ENCODE measurements at regions not wholly inside any gene's neighbourhood (a gene's known extent, or its start where the extent isn't known, plus 50 kb on each side); places are given as distances from the start of the nearest gene placed in this dataset.

- Histone ChIP-seq H3K27ac (ENCODE audit: low read depth, low read length) (no peak overlapping the region), H3K9me2 (ENCODE audit: insufficient read depth) (no peaks in the 10 kb centered on the region), H3K27me3 (ENCODE audit: insufficient read depth, low read length) (no peaks in the 10 kb centered on the region), H3K4me3 (replicated peaks in 1 of 2; ENCODE audit: low read depth in 1 of 2, low read length in 2 of 2) (no peak overlapping the region), H2AFZ (ENCODE audit: low read depth, low read length, poor library complexity, severe bottlenecking) (no peak overlapping the region), H3K36me3 (ENCODE audit: control insufficient read depth in 1 of 2, insufficient read depth in 2 of 2, low read length in 2 of 2) (no peaks in the 10 kb centered on the region), H3K4me2 (ENCODE audit: low read length) (no peak overlapping the region), H3K79me2 (ENCODE audit: insufficient read depth, low read length) (no peaks in the 10 kb centered on the region), H3K9ac (ENCODE audit: low read length) (no peak overlapping the region), H4K20me1 (ENCODE audit: insufficient read depth) (no peaks in the 10 kb centered on the region), H3K4me1 (ENCODE audit: control insufficient read depth in 1 of 2, insufficient read depth in 2 of 2, low read length in 2 of 2) (no peaks in the 10 kb centered on the region), H3K9me3 (ENCODE audit: control insufficient read depth in 1 of 2, insufficient read depth in 1 of 2, low read depth in 1 of 2, low read length in 2 of 2) (0 out of 4 replicates have a peak, but pooled peaks cover 0 to 4% of the 10 kb centered on the region in 2 experiments)
- no peak for ATAC-seq
- TF ChIP-seq POLR2AphosphoS5 (IDR thresholded peaks at IDR 0.05; ENCODE audit: low read depth, low read length) (no peak), EZH2 (IDR thresholded peaks at IDR 0.05) (no peak), TCF7L2 (IDR thresholded peaks at IDR 0.05; ENCODE audit: borderline replicate concordance, extremely low read depth, insufficient read depth, insufficient read length) (no peak), CEBPB (IDR thresholded peaks at IDR 0.05; ENCODE audit: low read depth) (no peak), MAX (IDR thresholded peaks at IDR 0.05) (no peak), ELF1 (IDR thresholded peaks at IDR 0.05; ENCODE audit: borderline replicate concordance, low read depth) (no peak)
- intact Hi-C loops (cut with micrococcal nuclease): no loop called here
- DNase-seq (ENCODE audit: low read depth, low spot score): no peak
- RAD21 ChIA-PET (ENCODE audit: low non-redundant PET in 1 of 2, low total read pairs in 2 of 2, uncharacterized antibody in 2 of 2, unreplicated experiment in 2 of 2): no interaction called here
- CTCF ChIA-PET: no interaction called here
- POLR2A ChIA-PET: no interaction called here
- no TSS peak for BruUV-seq (replicated peaks)
These were observed 116.6 kb upstream of the TENM3 start for GRCh38 chr4:182126603-182127002.

GRCh38 chr4:182133033-182133432 is 110.2 kb upstream of the TENM3 start:
- no peak overlapping the region for H3K4me3 ChIP-seq (replicated peaks in 1 of 2; ENCODE audit: low read depth in 1 of 2, low read length in 2 of 2)
- 0 out of 2 replicates have a peak, but pooled peaks cover 8% of the 10 kb centered on the region for H3K27me3 ChIP-seq (ENCODE audit: insufficient read depth, low read length)
- no peaks in the 10 kb centered on the region for H3K36me3 ChIP-seq (ENCODE audit: control insufficient read depth in 1 of 2, insufficient read depth in 2 of 2, low read length in 2 of 2)
- ChIA-PET CTCF (no interaction called here), POLR2A (no interaction called here), RAD21 (ENCODE audit: low non-redundant PET in 1 of 2, low total read pairs in 2 of 2, uncharacterized antibody in 2 of 2, unreplicated experiment in 2 of 2) (no interaction called here)
- H3K27ac ChIP-seq (ENCODE audit: low read depth, low read length): no peak overlapping the region
- no peak overlapping the region for H3K9ac ChIP-seq (ENCODE audit: low read length)
- no peaks in the 10 kb centered on the region for H3K79me2 ChIP-seq (ENCODE audit: insufficient read depth, low read length)
- TF ChIP-seq SP1 (IDR thresholded peaks at IDR 0.05; ENCODE audit: low read depth) (no peak), EZH2 (IDR thresholded peaks at IDR 0.05) (no peak)
- H3K9me2 ChIP-seq (ENCODE audit: insufficient read depth): no peaks in the 10 kb centered on the region
- no peaks in the 10 kb centered on the region for H4K20me1 ChIP-seq (ENCODE audit: insufficient read depth)
- H3K4me1 ChIP-seq (ENCODE audit: control insufficient read depth in 1 of 2, insufficient read depth in 2 of 2, low read length in 2 of 2): no peaks in the 10 kb centered on the region
- no peak overlapping the region for H3K4me2 ChIP-seq (ENCODE audit: low read length)
- no TSS peak for BruUV-seq (replicated peaks)
- ATAC-seq (no peak), DNase-seq (ENCODE audit: low read depth, low spot score) (no peak)
- intact Hi-C loops (cut with micrococcal nuclease): no loop called here
- H3K9me3 ChIP-seq (ENCODE audit: control insufficient read depth in 1 of 2, insufficient read depth in 1 of 2, low read depth in 1 of 2, low read length in 2 of 2): no peaks in the 10 kb centered on the region
- no peak overlapping the region for H2AFZ ChIP-seq (ENCODE audit: low read depth, low read length, poor library complexity, severe bottlenecking)

All from HCT116 (cell line).